ENCODE measurements at regions not wholly inside any gene's neighbourhood (a gene's known extent, or its start where the extent isn't known, plus 50 kb on each side); places are given as distances from the start of the nearest gene placed in this dataset.

DNA sequence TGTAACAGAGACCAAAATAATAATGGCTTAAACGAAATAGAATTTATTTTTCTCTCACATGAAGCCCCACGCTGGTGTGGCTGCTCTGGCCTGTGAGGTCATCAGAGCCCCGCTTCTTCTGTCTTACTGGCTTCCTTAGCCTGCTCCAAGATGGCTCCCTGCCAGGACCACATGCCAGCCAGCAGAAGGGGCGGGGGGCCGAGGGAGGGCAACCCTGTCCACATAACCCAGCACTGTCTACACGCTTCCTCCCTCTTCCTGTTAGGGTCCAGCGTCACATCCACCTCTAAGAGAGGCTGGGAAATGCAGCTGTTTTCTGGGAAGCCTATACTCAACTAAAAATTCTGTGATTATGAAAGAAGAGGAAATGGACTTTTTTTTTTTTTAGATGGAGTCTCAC, 107.9 kb upstream of the DLG1 start (continued):
- TF ChIP-seq, protein P1, sequence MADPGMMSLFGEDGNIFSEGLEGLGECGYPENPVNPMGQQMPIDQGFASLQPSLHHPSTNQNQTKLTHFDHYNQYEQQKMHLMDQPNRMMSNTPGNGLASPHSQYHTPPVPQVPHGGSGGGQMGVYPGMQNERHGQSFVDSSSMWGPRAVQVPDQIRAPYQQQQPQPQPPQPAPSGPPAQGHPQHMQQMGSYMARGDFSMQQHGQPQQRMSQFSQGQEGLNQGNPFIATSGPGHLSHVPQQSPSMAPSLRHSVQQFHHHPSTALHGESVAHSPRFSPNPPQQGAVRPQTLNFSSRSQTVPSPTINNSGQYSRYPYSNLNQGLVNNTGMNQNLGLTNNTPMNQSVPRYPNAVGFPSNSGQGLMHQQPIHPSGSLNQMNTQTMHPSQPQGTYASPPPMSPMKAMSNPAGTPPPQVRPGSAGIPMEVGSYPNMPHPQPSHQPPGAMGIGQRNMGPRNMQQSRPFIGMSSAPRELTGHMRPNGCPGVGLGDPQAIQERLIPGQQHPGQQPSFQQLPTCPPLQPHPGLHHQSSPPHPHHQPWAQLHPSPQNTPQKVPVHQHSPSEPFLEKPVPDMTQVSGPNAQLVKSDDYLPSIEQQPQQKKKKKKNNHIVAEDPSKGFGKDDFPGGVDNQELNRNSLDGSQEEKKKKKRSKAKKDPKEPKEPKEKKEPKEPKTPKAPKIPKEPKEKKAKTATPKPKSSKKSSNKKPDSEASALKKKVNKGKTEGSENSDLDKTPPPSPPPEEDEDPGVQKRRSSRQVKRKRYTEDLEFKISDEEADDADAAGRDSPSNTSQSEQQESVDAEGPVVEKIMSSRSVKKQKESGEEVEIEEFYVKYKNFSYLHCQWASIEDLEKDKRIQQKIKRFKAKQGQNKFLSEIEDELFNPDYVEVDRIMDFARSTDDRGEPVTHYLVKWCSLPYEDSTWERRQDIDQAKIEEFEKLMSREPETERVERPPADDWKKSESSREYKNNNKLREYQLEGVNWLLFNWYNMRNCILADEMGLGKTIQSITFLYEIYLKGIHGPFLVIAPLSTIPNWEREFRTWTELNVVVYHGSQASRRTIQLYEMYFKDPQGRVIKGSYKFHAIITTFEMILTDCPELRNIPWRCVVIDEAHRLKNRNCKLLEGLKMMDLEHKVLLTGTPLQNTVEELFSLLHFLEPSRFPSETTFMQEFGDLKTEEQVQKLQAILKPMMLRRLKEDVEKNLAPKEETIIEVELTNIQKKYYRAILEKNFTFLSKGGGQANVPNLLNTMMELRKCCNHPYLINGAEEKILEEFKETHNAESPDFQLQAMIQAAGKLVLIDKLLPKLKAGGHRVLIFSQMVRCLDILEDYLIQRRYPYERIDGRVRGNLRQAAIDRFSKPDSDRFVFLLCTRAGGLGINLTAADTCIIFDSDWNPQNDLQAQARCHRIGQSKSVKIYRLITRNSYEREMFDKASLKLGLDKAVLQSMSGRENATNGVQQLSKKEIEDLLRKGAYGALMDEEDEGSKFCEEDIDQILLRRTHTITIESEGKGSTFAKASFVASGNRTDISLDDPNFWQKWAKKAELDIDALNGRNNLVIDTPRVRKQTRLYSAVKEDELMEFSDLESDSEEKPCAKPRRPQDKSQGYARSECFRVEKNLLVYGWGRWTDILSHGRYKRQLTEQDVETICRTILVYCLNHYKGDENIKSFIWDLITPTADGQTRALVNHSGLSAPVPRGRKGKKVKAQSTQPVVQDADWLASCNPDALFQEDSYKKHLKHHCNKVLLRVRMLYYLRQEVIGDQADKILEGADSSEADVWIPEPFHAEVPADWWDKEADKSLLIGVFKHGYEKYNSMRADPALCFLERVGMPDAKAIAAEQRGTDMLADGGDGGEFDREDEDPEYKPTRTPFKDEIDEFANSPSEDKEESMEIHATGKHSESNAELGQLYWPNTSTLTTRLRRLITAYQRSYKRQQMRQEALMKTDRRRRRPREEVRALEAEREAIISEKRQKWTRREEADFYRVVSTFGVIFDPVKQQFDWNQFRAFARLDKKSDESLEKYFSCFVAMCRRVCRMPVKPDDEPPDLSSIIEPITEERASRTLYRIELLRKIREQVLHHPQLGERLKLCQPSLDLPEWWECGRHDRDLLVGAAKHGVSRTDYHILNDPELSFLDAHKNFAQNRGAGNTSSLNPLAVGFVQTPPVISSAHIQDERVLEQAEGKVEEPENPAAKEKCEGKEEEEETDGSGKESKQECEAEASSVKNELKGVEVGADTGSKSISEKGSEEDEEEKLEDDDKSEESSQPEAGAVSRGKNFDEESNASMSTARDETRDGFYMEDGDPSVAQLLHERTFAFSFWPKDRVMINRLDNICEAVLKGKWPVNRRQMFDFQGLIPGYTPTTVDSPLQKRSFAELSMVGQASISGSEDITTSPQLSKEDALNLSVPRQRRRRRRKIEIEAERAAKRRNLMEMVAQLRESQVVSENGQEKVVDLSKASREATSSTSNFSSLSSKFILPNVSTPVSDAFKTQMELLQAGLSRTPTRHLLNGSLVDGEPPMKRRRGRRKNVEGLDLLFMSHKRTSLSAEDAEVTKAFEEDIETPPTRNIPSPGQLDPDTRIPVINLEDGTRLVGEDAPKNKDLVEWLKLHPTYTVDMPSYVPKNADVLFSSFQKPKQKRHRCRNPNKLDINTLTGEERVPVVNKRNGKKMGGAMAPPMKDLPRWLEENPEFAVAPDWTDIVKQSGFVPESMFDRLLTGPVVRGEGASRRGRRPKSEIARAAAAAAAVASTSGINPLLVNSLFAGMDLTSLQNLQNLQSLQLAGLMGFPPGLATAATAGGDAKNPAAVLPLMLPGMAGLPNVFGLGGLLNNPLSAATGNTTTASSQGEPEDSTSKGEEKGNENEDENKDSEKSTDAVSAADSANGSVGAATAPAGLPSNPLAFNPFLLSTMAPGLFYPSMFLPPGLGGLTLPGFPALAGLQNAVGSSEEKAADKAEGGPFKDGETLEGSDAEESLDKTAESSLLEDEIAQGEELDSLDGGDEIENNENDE (IDR thresholded peaks at IDR 0.05; ENCODE audit: insufficient replicate concordance, low read length) = no peak
- TF ChIP-seq SUZ12 (IDR thresholded peaks at IDR 0.05; ENCODE audit: low read length) = no peak
- no peak for TF ChIP-seq CBX8 (IDR thresholded peaks at IDR 0.05; ENCODE audit: borderline replicate concordance, low read depth, low read length)
- TF ChIP-seq TCF12 (IDR thresholded peaks at IDR 0.05; ENCODE audit: low read depth, low read length) = no peak

Data from H1 (cell line).